ENCODE measurements at regions not wholly inside any gene's neighbourhood (a gene's known extent, or its start where the extent isn't known, plus 50 kb on each side); places are given as distances from the start of the nearest gene placed in this dataset.

GRCh38 chr5:164735334-164735733 lies 1229.9 kb downstream of the MAT2B start:
- H3F3A ChIP-seq (ENCODE audit: insufficient read depth): no peaks in the 10 kb centered on the region
- TF ChIP-seq EZH2phosphoT487 (IDR thresholded peaks at IDR 0.05; ENCODE audit: insufficient read depth, low read depth): no peak
- no peak for TF ChIP-seq EZH2 (IDR thresholded peaks at IDR 0.05; ENCODE audit: insufficient read depth, poor library complexity, severe bottlenecking)
- in situ Hi-C loops (cut with MboI): no loop called here

GRCh38 chr5:164741376-164741775 lies 1236.0 kb downstream of the MAT2B start:
- no peak for DNase-seq
- H3F3A ChIP-seq (ENCODE audit: insufficient read depth): no peaks in the 10 kb centered on the region
- no peaks in the 10 kb centered on the region for H3K79me2 ChIP-seq (ENCODE audit: insufficient read depth)
- H4K20me1 ChIP-seq (ENCODE audit: insufficient read depth): no peaks in the 10 kb centered on the region
- H3K9me2 ChIP-seq (ENCODE audit: insufficient read depth): no peaks in the 10 kb centered on the region
- TF ChIP-seq EZH2 (IDR thresholded peaks at IDR 0.05; ENCODE audit: insufficient read depth, poor library complexity, severe bottlenecking): no peak
- no peak for TF ChIP-seq EZH2phosphoT487 (IDR thresholded peaks at IDR 0.05; ENCODE audit: insufficient read depth, low read depth)
- no peak overlapping the region for H3K27ac ChIP-seq
- H3K4me2 ChIP-seq (ENCODE audit: unreplicated experiment): no peak overlapping the region
- in situ Hi-C loops (cut with MboI): no loop called here
- H3K4me1 ChIP-seq (ENCODE audit: insufficient read depth): no peaks in the 10 kb centered on the region
- H3K36me3 ChIP-seq (ENCODE audit: low read depth): no peaks in the 10 kb centered on the region
- no peak overlapping the region for H3K9ac ChIP-seq
- WGBS, 2 experiments (ENCODE audit: low coverage in 1 of 2, low lambda C conversion rate in 2 of 2, missing lambda C conversion rate in 2 of 2): 7 to 10% methylated on average over 3 of the region's 3 CpGs
- H3K27me3 ChIP-seq (replicated peaks; ENCODE audit: insufficient read depth): no peaks in the 10 kb centered on the region
- no peak overlapping the region for H2AFZ ChIP-seq
- no peaks in the 10 kb centered on the region for H3K9me3 ChIP-seq (ENCODE audit: low read depth)
- no peak overlapping the region for H3K4me3 ChIP-seq

More at GRCh38 chr5:164735334-164735733, 1229.9 kb downstream of the MAT2B start:
- Histone ChIP-seq H3K27ac (no peak overlapping the region), H3K4me1 (ENCODE audit: insufficient read depth) (no peaks in the 10 kb centered on the region), H3K4me2 (ENCODE audit: unreplicated experiment) (no peak overlapping the region), H3K36me3 (ENCODE audit: low read depth) (no peaks in the 10 kb centered on the region), H3K9ac (no peak overlapping the region), H3K27me3 (replicated peaks; ENCODE audit: insufficient read depth) (no peaks in the 10 kb centered on the region), H3K9me3 (ENCODE audit: low read depth) (peaks cover 4% of the 10 kb centered on the region), H3K79me2 (ENCODE audit: insufficient read depth) (no peaks in the 10 kb centered on the region), H3K4me3 (no peak overlapping the region), H4K20me1 (ENCODE audit: insufficient read depth) (no peaks in the 10 kb centered on the region), H2AFZ (no peak overlapping the region), H3K9me2 (ENCODE audit: insufficient read depth) (no peaks in the 10 kb centered on the region)
- no peak for DNase-seq

- Histone ChIP-seq H3K4me3 (no peak overlapping the region), H3K9me2 (ENCODE audit: insufficient read depth) (no peaks in the 10 kb centered on the region), H3K36me3 (ENCODE audit: low read depth) (no peaks in the 10 kb centered on the region), H3K4me2 (ENCODE audit: unreplicated experiment) (no peak overlapping the region), H3K79me2 (ENCODE audit: insufficient read depth) (no peaks in the 10 kb centered on the region), H3K4me1 (ENCODE audit: insufficient read depth) (no peaks in the 10 kb centered on the region), H2AFZ (no peak overlapping the region), H3K27me3 (replicated peaks; ENCODE audit: insufficient read depth) (no peaks in the 10 kb centered on the region), H4K20me1 (ENCODE audit: insufficient read depth) (no peaks in the 10 kb centered on the region), H3F3A (ENCODE audit: insufficient read depth) (no peaks in the 10 kb centered on the region), H3K27ac (no peak overlapping the region), H3K9ac (no peak overlapping the region), H3K9me3 (ENCODE audit: low read depth) (no peaks in the 10 kb centered on the region)
- DNase-seq: no peak
- in situ Hi-C loops (cut with MboI): no loop called here
- no peak for TF ChIP-seq EZH2 (IDR thresholded peaks at IDR 0.05; ENCODE audit: insufficient read depth, poor library complexity, severe bottlenecking)
- TF ChIP-seq EZH2phosphoT487 (IDR thresholded peaks at IDR 0.05; ENCODE audit: insufficient read depth, low read depth): no peak
- 32 to 34% methylated on average over 5 of the region's 5 CpGs for WGBS, 2 experiments (ENCODE audit: low coverage in 1 of 2, low lambda C conversion rate in 2 of 2, missing lambda C conversion rate in 2 of 2)
Measured at GRCh38 chr5:164742025-164742424, 1236.6 kb downstream of the MAT2B start.

- H3K9me3 ChIP-seq (ENCODE audit: low read depth): no peaks in the 10 kb centered on the region
- H3K27me3 ChIP-seq (replicated peaks; ENCODE audit: insufficient read depth): no peaks in the 10 kb centered on the region
- no peaks in the 10 kb centered on the region for H3F3A ChIP-seq (ENCODE audit: insufficient read depth)
- H3K9me2 ChIP-seq (ENCODE audit: insufficient read depth): no peaks in the 10 kb centered on the region
- H3K79me2 ChIP-seq (ENCODE audit: insufficient read depth): no peaks in the 10 kb centered on the region
- no peak overlapping the region for H3K27ac ChIP-seq
- H4K20me1 ChIP-seq (ENCODE audit: insufficient read depth): no peaks in the 10 kb centered on the region
- no peak for DNase-seq
- no peak overlapping the region for H3K4me3 ChIP-seq
- H3K4me2 ChIP-seq (ENCODE audit: unreplicated experiment): no peak overlapping the region
- TF ChIP-seq EZH2 (IDR thresholded peaks at IDR 0.05; ENCODE audit: insufficient read depth, poor library complexity, severe bottlenecking): no peak
- no peak for TF ChIP-seq EZH2phosphoT487 (IDR thresholded peaks at IDR 0.05; ENCODE audit: insufficient read depth, low read depth)
- H3K36me3 ChIP-seq (ENCODE audit: low read depth): no peaks in the 10 kb centered on the region
- no peaks in the 10 kb centered on the region for H3K4me1 ChIP-seq (ENCODE audit: insufficient read depth)
- no peak overlapping the region for H2AFZ ChIP-seq
- in situ Hi-C loops (cut with MboI): no loop called here
- no peak overlapping the region for H3K9ac ChIP-seq
Measured at GRCh38 chr5:164746723-164747122, 1241.3 kb downstream of the MAT2B start.

GRCh38 chr5:164747371-164747770 lies 1242.0 kb downstream of the MAT2B start:
- no peak overlapping the region for H3K4me3 ChIP-seq
- 6 to 10% methylated on average over 1 of the region's 1 CpG for WGBS, 2 experiments (ENCODE audit: low coverage in 1 of 2, low lambda C conversion rate in 2 of 2, missing lambda C conversion rate in 2 of 2)
- in situ Hi-C loops (cut with MboI): no loop called here
- no peaks in the 10 kb centered on the region for H3K79me2 ChIP-seq (ENCODE audit: insufficient read depth)
- TF ChIP-seq EZH2 (IDR thresholded peaks at IDR 0.05; ENCODE audit: insufficient read depth, poor library complexity, severe bottlenecking) (no peak), EZH2phosphoT487 (IDR thresholded peaks at IDR 0.05; ENCODE audit: insufficient read depth, low read depth) (no peak)
- no peaks in the 10 kb centered on the region for H4K20me1 ChIP-seq (ENCODE audit: insufficient read depth)
- H3K9ac ChIP-seq: no peak overlapping the region
- H3K4me2 ChIP-seq (ENCODE audit: unreplicated experiment): no peak overlapping the region
- no peaks in the 10 kb centered on the region for H3K4me1 ChIP-seq (ENCODE audit: insufficient read depth)
- H2AFZ ChIP-seq: no peak overlapping the region
- no peaks in the 10 kb centered on the region for H3K9me2 ChIP-seq (ENCODE audit: insufficient read depth)
- no peak overlapping the region for H3K27ac ChIP-seq
- no peaks in the 10 kb centered on the region for H3F3A ChIP-seq (ENCODE audit: insufficient read depth)
- H3K36me3 ChIP-seq (ENCODE audit: low read depth): no peaks in the 10 kb centered on the region
- H3K27me3 ChIP-seq (replicated peaks; ENCODE audit: insufficient read depth): no peaks in the 10 kb centered on the region
- no peak for DNase-seq
- no peaks in the 10 kb centered on the region for H3K9me3 ChIP-seq (ENCODE audit: low read depth)
